Omental fat pad (tissue), 3 donors: ENCODE measurements at regions not wholly inside any gene's neighbourhood (a gene's known extent, or its start where the extent isn't known, plus 50 kb on each side); places are given as distances from the start of the nearest gene placed in this dataset.

Experiments used
- ATAC-seq: fragments of 150-250 bp; one replicate; pipeline ENCODE4 v1.9.1; 2016; ENCODE audit warnings: mild to moderate bottlenecking, moderate library complexity; ENCODE audit not compliant: low FRiP score
- DNase-seq: peaks from one replicate; pipeline ENCODE4 v3.0.0-alpha.2; 2019; ENCODE audit warnings: low spot score
- CTCF ChIP-seq, 3 donors: fragments of 450-650 bp; IDR thresholded peaks; one replicate each; pipeline ENCODE4 v1.5.1; 2016 to 2017; ENCODE audit warnings: antibody characterized with exemption in 3 of 3, mild to moderate bottlenecking in 3 of 3, moderate library complexity in 2 of 3

DNA sequence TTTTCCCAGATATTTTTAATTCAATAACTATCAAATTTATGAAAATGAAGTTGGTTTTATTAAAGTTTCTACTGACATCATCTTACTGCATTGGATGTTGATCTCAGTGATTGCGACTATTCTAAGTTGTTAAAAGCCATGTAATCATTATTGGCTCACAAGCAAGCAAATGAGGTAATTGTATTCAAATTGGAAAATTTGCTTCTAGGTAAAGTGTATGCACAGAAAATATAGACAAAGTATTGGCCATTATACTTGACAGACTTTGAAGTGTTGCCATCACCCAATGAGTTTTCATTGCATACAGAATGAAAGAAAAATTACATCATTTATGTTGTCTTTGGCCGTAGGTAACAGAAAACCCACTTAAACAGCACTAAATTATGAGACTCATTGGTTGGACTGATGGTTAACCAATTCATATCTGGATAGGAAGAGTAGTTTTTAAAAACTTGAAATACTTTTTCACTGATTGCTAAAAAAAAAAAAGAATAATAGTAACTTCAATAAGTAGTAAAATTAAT, 299.2 kb downstream of the USP25 start:
- TF ChIP-seq CTCF (IDR thresholded peaks at IDR 0.05), result no peak
- ATAC-seq (no peak), DNase-seq (no peak)

DNA sequence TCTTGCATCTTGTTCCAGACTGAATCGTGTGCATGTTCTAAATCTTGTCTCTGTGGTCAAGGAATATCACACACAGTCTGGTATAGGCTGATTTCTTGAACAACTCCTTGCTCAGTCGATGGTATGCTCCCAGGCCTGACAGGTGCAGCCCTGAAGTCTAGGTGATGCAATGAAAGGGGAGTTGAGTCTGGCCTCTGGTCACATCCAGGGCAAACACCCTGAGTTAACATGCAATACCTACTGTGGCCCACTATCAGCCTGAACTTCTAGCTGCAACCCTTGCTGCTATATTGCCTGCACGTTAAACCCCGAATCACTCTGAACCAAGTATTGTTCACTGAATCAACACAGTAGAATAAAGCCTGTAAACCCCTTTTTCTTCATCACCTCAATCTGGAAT, 303.4 kb downstream of the USP25 start:
- TF ChIP-seq CTCF (IDR thresholded peaks at IDR 0.05), result no peak
- DNase-seq (no peak), ATAC-seq (no peak)

- no peak for TF ChIP-seq CTCF (IDR thresholded peaks at IDR 0.05)
- ATAC-seq (no peak), DNase-seq (no peak)
Measured at GRCh38 chr21:16034446-16035190, 304.8 kb downstream of the USP25 start.

GRCh38 chr21:16037421-16037955, 307.7 kb downstream of the USP25 start:
- DNase-seq, result no peak
- ATAC-seq, result no peak
- TF ChIP-seq CTCF (IDR thresholded peaks at IDR 0.05), result no peak

GRCh38 chr21:16040601-16041000, 310.8 kb downstream of the USP25 start:
- no peak for TF ChIP-seq CTCF (IDR thresholded peaks at IDR 0.05)
- DNase-seq (no peak), ATAC-seq (no peak)

DNA sequence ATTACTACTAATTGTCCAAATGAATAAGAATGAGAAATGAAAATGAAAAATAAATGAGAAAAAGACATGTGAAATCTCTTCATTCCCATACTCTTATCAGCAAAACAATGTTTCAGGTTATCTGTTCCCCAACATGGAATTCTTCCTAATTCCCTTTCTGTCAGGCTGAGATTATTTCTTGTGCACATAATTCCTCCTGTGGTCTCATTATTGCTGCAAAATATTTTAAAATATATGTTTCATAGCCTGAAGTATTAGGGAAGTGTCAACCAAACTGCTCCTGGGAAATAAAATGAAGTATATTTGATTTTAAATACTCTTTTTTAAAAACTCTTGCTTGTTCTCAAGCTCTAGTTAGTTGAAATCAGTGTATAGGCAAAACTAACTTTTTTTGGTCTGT, 314.9 kb downstream of the USP25 start:
- no peak for TF ChIP-seq CTCF (IDR thresholded peaks at IDR 0.05)
- ATAC-seq (no peak), DNase-seq (no peak)
